ENCODE measurements at regions not wholly inside any gene's neighbourhood (a gene's known extent, or its start where the extent isn't known, plus 50 kb on each side); places are given as distances from the start of the nearest gene placed in this dataset.
A peak's percentile ranks its signal among the peaks of the same experiment; 100 is the strongest.
"Not testable (repeated sequence)": the region's sequence is repeated elsewhere in the genome, so short reads cannot be mapped to it uniquely, and the experiment has no call there.

GRCh38 chr7:84921154-84921553 is 265.7 kb downstream of the SEMA3D start:
- Mint-ChIP-seq H3K36me3 (peaks cover 5% of the 10 kb centered on the region), H3K27me3 (ENCODE audit: low read depth) (no peaks in the 10 kb centered on the region)
- DNase-seq (ENCODE audit: low spot score in 2 of 2, unreplicated experiment in 2 of 2), result no peak

GRCh38 chr7:84916973-84917372 is 269.9 kb downstream of the SEMA3D start:
- not testable (repeated sequence) for H3K4me3 Mint-ChIP-seq; H3K36me3 Mint-ChIP-seq; H3K27ac Mint-ChIP-seq; H3K27me3 Mint-ChIP-seq (ENCODE audit: low read depth); DNase-seq (ENCODE audit: low spot score in 2 of 2, unreplicated experiment in 2 of 2)
- H3K9me3 Mint-ChIP-seq, result peaks cover 17% of the 10 kb centered on the region
- peaks cover 11% of the 10 kb centered on the region for H3K4me1 Mint-ChIP-seq

More at GRCh38 chr7:84921154-84921553, 265.7 kb downstream of the SEMA3D start:
- peaks cover 10% of the 10 kb centered on the region for H3K4me1 Mint-ChIP-seq
- peaks cover 17% of the 10 kb centered on the region for H3K9me3 Mint-ChIP-seq
- no peak overlapping the region for H3K4me3 Mint-ChIP-seq
- no peak overlapping the region for H3K27ac Mint-ChIP-seq
- no peak for TF ChIP-seq CTCF (IDR thresholded peaks at IDR 0.05; ENCODE audit: unreplicated experiment)

GRCh38 chr7:84916161-84916560 is 270.7 kb downstream of the SEMA3D start:
- peaks cover 17% of the 10 kb centered on the region for H3K9me3 Mint-ChIP-seq
- H3K27ac Mint-ChIP-seq, result no peak overlapping the region
- no peak for DNase-seq (ENCODE audit: low spot score in 2 of 2, unreplicated experiment in 2 of 2)
- H3K36me3 Mint-ChIP-seq, result peaks cover 5% of the 10 kb centered on the region
- H3K4me3 Mint-ChIP-seq, result no peak overlapping the region
- H3K4me1 Mint-ChIP-seq, result peaks cover 6% of the 10 kb centered on the region
- no peaks in the 10 kb centered on the region for H3K27me3 Mint-ChIP-seq (ENCODE audit: low read depth)
- TF ChIP-seq CTCF (IDR thresholded peaks at IDR 0.05; ENCODE audit: unreplicated experiment), result no peak

GRCh38 chr7:84914598-84914997 is 272.3 kb downstream of the SEMA3D start:
- no peak overlapping the region for H3K4me3 Mint-ChIP-seq
- no peaks in the 10 kb centered on the region for H3K27me3 Mint-ChIP-seq (ENCODE audit: low read depth)
- no peak for TF ChIP-seq CTCF (IDR thresholded peaks at IDR 0.05; ENCODE audit: unreplicated experiment)
- H3K27ac Mint-ChIP-seq, result no peak overlapping the region
- no peak for DNase-seq (ENCODE audit: low spot score in 2 of 2, unreplicated experiment in 2 of 2)
- peaks cover 8% of the 10 kb centered on the region for H3K9me3 Mint-ChIP-seq
- H3K4me1 Mint-ChIP-seq, result peaks cover 6% of the 10 kb centered on the region
- no peaks in the 10 kb centered on the region for H3K36me3 Mint-ChIP-seq

- TF ChIP-seq CTCF (IDR thresholded peaks at IDR 0.05; ENCODE audit: unreplicated experiment), result no peak
- H3K36me3 Mint-ChIP-seq, result no peaks in the 10 kb centered on the region
- H3K4me3 Mint-ChIP-seq, result no peak overlapping the region
- peaks cover 6% of the 10 kb centered on the region for H3K4me1 Mint-ChIP-seq
- no peaks in the 10 kb centered on the region for H3K27me3 Mint-ChIP-seq (ENCODE audit: low read depth)
- DNase-seq (ENCODE audit: low spot score in 2 of 2, unreplicated experiment in 2 of 2), result no peak
- H3K27ac Mint-ChIP-seq, result no peak overlapping the region
- peaks cover 5% of the 10 kb centered on the region for H3K9me3 Mint-ChIP-seq
Observed at GRCh38 chr7:84913731-84914130, 273.1 kb downstream of the SEMA3D start.

GRCh38 chr7:84912993-84913635 is 273.7 kb downstream of the SEMA3D start:
- no peaks in the 10 kb centered on the region for H3K36me3 Mint-ChIP-seq
- no peaks in the 10 kb centered on the region for H3K27me3 Mint-ChIP-seq (ENCODE audit: low read depth)
- no peak for DNase-seq (ENCODE audit: low spot score in 2 of 2, unreplicated experiment in 2 of 2)
- no peak for TF ChIP-seq CTCF (IDR thresholded peaks at IDR 0.05; ENCODE audit: unreplicated experiment)
- H3K4me1 Mint-ChIP-seq, result peaks cover 8% of the 10 kb centered on the region
- no peaks in the 10 kb centered on the region for H3K9me3 Mint-ChIP-seq
- peak overlapping the region; percentile 25 for H3K27ac Mint-ChIP-seq
- H3K4me3 Mint-ChIP-seq, result no peak overlapping the region

All from mesothelial cell of epicardium (in vitro differentiated cells).